ENCODE measurements at regions not wholly inside any gene's neighbourhood (a gene's known extent, or its start where the extent isn't known, plus 50 kb on each side); places are given as distances from the start of the nearest gene placed in this dataset.

DNA sequence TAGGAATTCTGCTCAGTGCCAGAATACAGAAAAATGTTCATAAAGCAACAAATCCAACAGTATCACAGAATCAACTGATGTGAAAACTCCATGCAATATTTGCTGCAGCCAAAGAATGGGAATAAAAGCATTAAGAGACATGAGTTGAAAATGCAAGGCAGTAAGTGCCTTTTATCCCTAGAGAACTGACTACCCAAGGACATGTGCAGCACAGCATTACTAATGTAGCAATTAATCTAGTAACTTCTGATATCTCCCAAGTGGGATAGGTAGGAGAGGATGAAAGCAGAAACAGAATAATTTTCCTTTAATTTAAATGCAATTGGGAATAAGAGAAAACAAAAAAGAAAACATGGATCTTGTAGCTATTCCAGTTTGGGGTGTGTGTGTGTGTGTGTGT, 497.5 kb upstream of the CBLB start (continued):
- TF ChIP-seq, protein P1, sequence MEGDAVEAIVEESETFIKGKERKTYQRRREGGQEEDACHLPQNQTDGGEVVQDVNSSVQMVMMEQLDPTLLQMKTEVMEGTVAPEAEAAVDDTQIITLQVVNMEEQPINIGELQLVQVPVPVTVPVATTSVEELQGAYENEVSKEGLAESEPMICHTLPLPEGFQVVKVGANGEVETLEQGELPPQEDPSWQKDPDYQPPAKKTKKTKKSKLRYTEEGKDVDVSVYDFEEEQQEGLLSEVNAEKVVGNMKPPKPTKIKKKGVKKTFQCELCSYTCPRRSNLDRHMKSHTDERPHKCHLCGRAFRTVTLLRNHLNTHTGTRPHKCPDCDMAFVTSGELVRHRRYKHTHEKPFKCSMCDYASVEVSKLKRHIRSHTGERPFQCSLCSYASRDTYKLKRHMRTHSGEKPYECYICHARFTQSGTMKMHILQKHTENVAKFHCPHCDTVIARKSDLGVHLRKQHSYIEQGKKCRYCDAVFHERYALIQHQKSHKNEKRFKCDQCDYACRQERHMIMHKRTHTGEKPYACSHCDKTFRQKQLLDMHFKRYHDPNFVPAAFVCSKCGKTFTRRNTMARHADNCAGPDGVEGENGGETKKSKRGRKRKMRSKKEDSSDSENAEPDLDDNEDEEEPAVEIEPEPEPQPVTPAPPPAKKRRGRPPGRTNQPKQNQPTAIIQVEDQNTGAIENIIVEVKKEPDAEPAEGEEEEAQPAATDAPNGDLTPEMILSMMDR (IDR thresholded peaks at IDR 0.05) = no peak

GRCh38 chr3:106367496-106367895, 498.7 kb upstream of the CBLB start:
- no peak for DNase-seq
- Histone ChIP-seq H3F3A (replicated peaks; ENCODE audit: insufficient read depth) (peaks cover 16% of the 10 kb centered on the region), H3K4me1 (ENCODE audit: control insufficient read depth in 1 of 2, insufficient read depth in 2 of 2, low read depth in 1 of 2, low read length in 1 of 2) (peaks cover 0 to 6% of the 10 kb centered on the region in 2 experiments; a peak in 2 of 4 replicates), H3K36me3 (replicated peaks in 1 of 2; ENCODE audit: control insufficient read depth in 1 of 2, insufficient read depth in 2 of 2, low read length in 1 of 2) (no peaks in the 10 kb centered on the region), H3K9me2 (no peaks in the 10 kb centered on the region; the same call in 1 of the 2 replicates), H3K27me3 (ENCODE audit: insufficient read depth) (no peaks in the 10 kb centered on the region), H3K9ac (no peak overlapping the region), H4K20me1 (ENCODE audit: insufficient read depth) (no peaks in the 10 kb centered on the region), H3K27ac (ENCODE audit: low read depth in 2 of 2, low read length in 1 of 2) (no peak overlapping the region), H2AFZ (ENCODE audit: low read depth) (no peak overlapping the region), H3K4me3 (ENCODE audit: low read depth in 2 of 2, low read length in 1 of 2) (no peak overlapping the region), H3K9me3 (peaks cover 8% of the 10 kb centered on the region; the same call in 1 of the 2 replicates), H3K4me2 (no peak overlapping the region), H3K79me2 (ENCODE audit: insufficient read depth) (no peaks in the 10 kb centered on the region)
- WGBS (ENCODE audit: low lambda C conversion rate) = 66% methylated on average over 2 of the region's 2 CpGs
- ChIA-PET CTCF (interaction anchor here (0.7 kb wide), 1 partner anchor 29 kb away, joined by 3 read pairs; no protein-coding TSS in a partner anchor), POLR2A (no interaction called here)
- TF ChIP-seq EZH2phosphoT487 (IDR thresholded peaks at IDR 0.05; ENCODE audit: borderline replicate concordance, low read depth) (no peak), YY1 (IDR thresholded peaks at IDR 0.05; ENCODE audit: low read depth) (no peak), IRF3 (IDR thresholded peaks at IDR 0.05; ENCODE audit: low read depth, low read length) (no peak), REST (IDR thresholded peaks at IDR 0.05; ENCODE audit: low read depth, low read length) (no peak), FOXJ3 (CRISPR knock-in tag; IDR thresholded peaks at IDR 0.05) (no peak), JUND (IDR thresholded peaks at IDR 0.05) (no peak), FOSL2 (IDR thresholded peaks at IDR 0.05; ENCODE audit: borderline replicate concordance, low read depth) (no peak), SMC3 (IDR thresholded peaks at IDR 0.05; ENCODE audit: low read depth, low read length) (no peak)

All from SK-N-SH (cell line).